WTC11 (cell line): ENCODE measurements at regions not wholly inside any gene's neighbourhood (a gene's known extent, or its start where the extent isn't known, plus 50 kb on each side); places are given as distances from the start of the nearest gene placed in this dataset.

ENCODE experiments used
- ATAC-seq: fragments of 200-7000 bp; cut with Tn5 transposase; 2 replicates; pipeline ENCODE4 v1.10.0; 2021; ENCODE audit warnings: mild to moderate bottlenecking, moderate library complexity
- CTCF ChIA-PET: fragments of 300-600 bp; sonication (Branson Sonifier 250); formaldehyde crosslinking; loops from one replicate; lab custom pipeline; 2021; ENCODE audit warnings: antibody characterized with exemption; lab: Charles Lee
- POLR2A ChIA-PET: fragments of 350-600 bp; sonication (Branson Sonifier 250); formaldehyde crosslinking; loops from one replicate; lab custom pipeline; 2021; ENCODE audit warnings: antibody characterized with exemption; lab: Charles Lee
- DNase-seq: peaks from one replicate; pipeline ENCODE4 v3.0.0; 2021; ENCODE audit warnings: low spot score
- H3K27ac Mint-ChIP-seq: 2 replicates; pipeline ENCODE4 v1.8.0; 2021; ENCODE audit warnings: mixed read lengths
- H3K27me3 Mint-ChIP-seq: 2 replicates; pipeline ENCODE4 v1.8.0; 2021; ENCODE audit warnings: low read depth, mild to moderate bottlenecking, moderate library complexity, mixed read lengths
- H3K36me3 Mint-ChIP-seq: 2 replicates; pipeline ENCODE4 v1.8.0; 2021; ENCODE audit warnings: mixed read lengths
- H3K4me1 Mint-ChIP-seq: 2 replicates; pipeline ENCODE4 v1.8.0; 2022; ENCODE audit warnings: mixed read lengths
- H3K4me3 Mint-ChIP-seq: 2 replicates; pipeline ENCODE4 v1.8.0; 2021; ENCODE audit warnings: mild to moderate bottlenecking, moderate library complexity, mixed read lengths
- H3K9me3 Mint-ChIP-seq: 2 replicates; pipeline ENCODE4 v1.8.0; 2021; ENCODE audit warnings: mixed read lengths
- AR ChIP-seq: fragments of 250-450 bp; sonication (Bioruptor Pico); IDR thresholded peaks from 2 replicates; pipeline ENCODE4 v1.9.0; 2021; ENCODE audit warnings: mild to moderate bottlenecking
- ATF3 ChIP-seq: sonication (generic); formaldehyde crosslinking; conservative IDR thresholded peaks from 2 replicates; pipeline ENCODE4 v1.8.1; 2022; ENCODE audit warnings: mild to moderate bottlenecking, missing genetic modification reagents
- CBFB ChIP-seq: sonication (generic); formaldehyde crosslinking; IDR thresholded peaks from 2 replicates; pipeline ENCODE4 v1.8.1; 2022; ENCODE audit warnings: mild to moderate bottlenecking, low read depth, missing genetic modification reagents
- E2F5 ChIP-seq: sonication (generic); formaldehyde crosslinking; IDR thresholded peaks from 2 replicates; pipeline ENCODE4 v1.8.1; 2022; ENCODE audit warnings: mild to moderate bottlenecking, moderate library complexity, missing genetic modification reagents
- ETV6 ChIP-seq: sonication (generic); formaldehyde crosslinking; IDR thresholded peaks from 2 replicates; pipeline ENCODE4 v1.8.1; 2022; ENCODE audit warnings: mild to moderate bottlenecking, missing genetic modification reagents
- FOXJ3 ChIP-seq: sonication (generic); formaldehyde crosslinking; IDR thresholded peaks from 2 replicates; pipeline ENCODE4 v1.9.0; 2021; ENCODE audit warnings: missing genetic modification reagents, mild to moderate bottlenecking, borderline replicate concordance
- FOXK1 ChIP-seq: sonication (generic); formaldehyde crosslinking; IDR thresholded peaks from 2 replicates; pipeline ENCODE4 v1.8.0; 2022; ENCODE audit warnings: mild to moderate bottlenecking, moderate library complexity, missing genetic modification reagents
- JAZF1 ChIP-seq: fragments of 250-450 bp; sonication (Bioruptor Pico); IDR thresholded peaks from 2 replicates; pipeline ENCODE4 v1.9.0; 2021; ENCODE audit warnings: moderate library complexity, mild to moderate bottlenecking, inconsistent platforms
- NFE2L1 ChIP-seq: sonication (generic); formaldehyde crosslinking; IDR thresholded peaks from 2 replicates; pipeline ENCODE4 v1.8.1; 2023; ENCODE audit warnings: missing genetic modification reagents
- NFYB ChIP-seq: sonication (generic); formaldehyde crosslinking; conservative IDR thresholded peaks from 2 replicates; pipeline ENCODE4 v1.8.0; 2022; ENCODE audit warnings: low read depth, missing genetic modification reagents
- SMAD4 ChIP-seq: sonication (generic); formaldehyde crosslinking; IDR thresholded peaks from 2 replicates; pipeline ENCODE4 v1.8.0; 2022; ENCODE audit warnings: mild to moderate bottlenecking, missing genetic modification reagents
- TCF7 ChIP-seq: sonication (generic); formaldehyde crosslinking; IDR thresholded peaks from 2 replicates; pipeline ENCODE4 v1.8.0; 2022; ENCODE audit warnings: mild to moderate bottlenecking, low read depth, missing genetic modification reagents, moderate library complexity
- TP53 ChIP-seq: sonication (generic); formaldehyde crosslinking; IDR thresholded peaks from 2 replicates; pipeline ENCODE4 v1.8.1; 2023; ENCODE audit warnings: mild to moderate bottlenecking, missing genetic modification reagents
- ZBTB21 ChIP-seq: sonication (generic); formaldehyde crosslinking; IDR thresholded peaks from 2 replicates; pipeline ENCODE4 v1.8.1; 2023; ENCODE audit warnings: mild to moderate bottlenecking, missing genetic modification reagents, borderline replicate concordance
- ZBTB43 ChIP-seq: sonication (generic); formaldehyde crosslinking; IDR thresholded peaks from 2 replicates; pipeline ENCODE4 v1.8.1; 2023; ENCODE audit warnings: mild to moderate bottlenecking, missing genetic modification reagents
- ZNF138 ChIP-seq: sonication (generic); formaldehyde crosslinking; conservative IDR thresholded peaks from 2 replicates; pipeline ENCODE4 v1.8.1; 2022; ENCODE audit warnings: mild to moderate bottlenecking, moderate library complexity, missing genetic modification reagents
- ZNF396 ChIP-seq: fragments of 250-450 bp; sonication (Bioruptor Pico); IDR thresholded peaks from 2 replicates; pipeline ENCODE4 v1.8.0; 2021; ENCODE audit warnings: mild to moderate bottlenecking, moderate library complexity, borderline replicate concordance
- ZNF425 ChIP-seq: fragments of 250-450 bp; sonication (Bioruptor Pico); conservative IDR thresholded peaks from 2 replicates; pipeline ENCODE4 v1.9.0; 2021; ENCODE audit warnings: mild to moderate bottlenecking
- TF ChIP-seq, protein P1 (sequence below): sonication (generic); formaldehyde crosslinking; conservative IDR thresholded peaks from 2 replicates; pipeline ENCODE4 v1.8.1; 2023; ENCODE audit warnings: mild to moderate bottlenecking, low read depth, missing genetic modification reagents, moderate library complexity
- TF ChIP-seq, protein P2 (sequence below): sonication (generic); formaldehyde crosslinking; IDR thresholded peaks from 2 replicates; pipeline ENCODE4 v1.8.1; 2023; ENCODE audit warnings: mild to moderate bottlenecking, missing genetic modification reagents, moderate library complexity
- TF ChIP-seq, protein P3 (sequence below): fragments of 250-450 bp; sonication (Bioruptor Pico); IDR thresholded peaks from 2 replicates; pipeline ENCODE4 v1.9.0; 2021; ENCODE audit warnings: mild to moderate bottlenecking
- TF ChIP-seq, protein P4 (sequence below): fragments of 250-450 bp; sonication (Bioruptor Pico); IDR thresholded peaks from 2 replicates; pipeline ENCODE4 v1.8.0; 2021; ENCODE audit warnings: mild to moderate bottlenecking

DNA sequence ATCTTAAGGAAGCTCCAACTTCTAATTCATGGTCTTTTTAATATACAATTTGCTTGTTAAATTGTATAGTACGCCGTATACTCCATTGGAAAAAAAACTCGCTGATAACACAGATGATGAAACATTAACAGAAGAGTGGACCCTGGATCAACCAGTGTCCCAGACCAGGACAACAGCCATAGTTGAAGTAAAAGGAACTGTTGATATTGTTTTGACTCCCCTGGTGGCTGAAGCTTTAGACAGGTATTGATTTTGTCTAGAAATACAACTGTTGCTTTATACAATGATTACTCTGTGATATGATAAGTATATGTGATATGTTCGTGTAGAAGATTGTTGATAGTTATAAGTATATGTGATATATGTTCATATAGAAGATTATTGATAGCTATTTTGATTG, 91.7 kb downstream of the BLTP1 start (continued):
- TF ChIP-seq FOXJ3 (CRISPR knock-in tag) (no peak), ATF3 (CRISPR knock-in tag) (no peak), ZNF138 (CRISPR knock-in tag) (no peak)

- H3K27ac Mint-ChIP-seq, result no peak overlapping the region
- H3K27me3 Mint-ChIP-seq, result no peaks in the 10 kb centered on the region
- H3K9me3 Mint-ChIP-seq, result no peaks in the 10 kb centered on the region
- DNase-seq, result no peak
- no peak overlapping the region for H3K4me3 Mint-ChIP-seq
- H3K36me3 Mint-ChIP-seq, result 0 out of 2 replicates have a peak, but pooled peaks cover 7% of the 10 kb centered on the region
- TF ChIP-seq ZNF396 (no peak), NFE2L1 (no peak), ZBTB43 (CRISPR knock-in tag) (no peak), TCF7 (no peak), JAZF1 (no peak), CBFB (CRISPR knock-in tag) (no peak), FOXK1 (CRISPR knock-in tag) (no peak), ETV6 (CRISPR knock-in tag) (no peak)
- TF ChIP-seq, protein P1, sequence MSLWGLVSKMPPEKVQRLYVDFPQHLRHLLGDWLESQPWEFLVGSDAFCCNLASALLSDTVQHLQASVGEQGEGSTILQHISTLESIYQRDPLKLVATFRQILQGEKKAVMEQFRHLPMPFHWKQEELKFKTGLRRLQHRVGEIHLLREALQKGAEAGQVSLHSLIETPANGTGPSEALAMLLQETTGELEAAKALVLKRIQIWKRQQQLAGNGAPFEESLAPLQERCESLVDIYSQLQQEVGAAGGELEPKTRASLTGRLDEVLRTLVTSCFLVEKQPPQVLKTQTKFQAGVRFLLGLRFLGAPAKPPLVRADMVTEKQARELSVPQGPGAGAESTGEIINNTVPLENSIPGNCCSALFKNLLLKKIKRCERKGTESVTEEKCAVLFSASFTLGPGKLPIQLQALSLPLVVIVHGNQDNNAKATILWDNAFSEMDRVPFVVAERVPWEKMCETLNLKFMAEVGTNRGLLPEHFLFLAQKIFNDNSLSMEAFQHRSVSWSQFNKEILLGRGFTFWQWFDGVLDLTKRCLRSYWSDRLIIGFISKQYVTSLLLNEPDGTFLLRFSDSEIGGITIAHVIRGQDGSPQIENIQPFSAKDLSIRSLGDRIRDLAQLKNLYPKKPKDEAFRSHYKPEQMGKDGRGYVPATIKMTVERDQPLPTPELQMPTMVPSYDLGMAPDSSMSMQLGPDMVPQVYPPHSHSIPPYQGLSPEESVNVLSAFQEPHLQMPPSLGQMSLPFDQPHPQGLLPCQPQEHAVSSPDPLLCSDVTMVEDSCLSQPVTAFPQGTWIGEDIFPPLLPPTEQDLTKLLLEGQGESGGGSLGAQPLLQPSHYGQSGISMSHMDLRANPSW (CRISPR knock-in tag), result no peak
- TF ChIP-seq, protein P2, sequence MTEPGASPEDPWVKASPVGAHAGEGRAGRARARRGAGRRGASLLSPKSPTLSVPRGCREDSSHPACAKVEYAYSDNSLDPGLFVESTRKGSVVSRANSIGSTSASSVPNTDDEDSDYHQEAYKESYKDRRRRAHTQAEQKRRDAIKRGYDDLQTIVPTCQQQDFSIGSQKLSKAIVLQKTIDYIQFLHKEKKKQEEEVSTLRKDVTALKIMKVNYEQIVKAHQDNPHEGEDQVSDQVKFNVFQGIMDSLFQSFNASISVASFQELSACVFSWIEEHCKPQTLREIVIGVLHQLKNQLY (CRISPR knock-in tag), result no peak
- POLR2A ChIA-PET, result no interaction called here
- ATAC-seq, result no peak
- H3K4me1 Mint-ChIP-seq, result no peaks in the 10 kb centered on the region
- CTCF ChIA-PET, result no interaction called here
These were observed 92.6 kb downstream of the BLTP1 start for GRCh38 chr4:122244764-122245163.

- no peaks in the 10 kb centered on the region for H3K4me1 Mint-ChIP-seq
- no peak for DNase-seq
- POLR2A ChIA-PET, result no interaction called here
- ATAC-seq, result no peak
- no peak overlapping the region for H3K27ac Mint-ChIP-seq
- H3K36me3 Mint-ChIP-seq, result 0 out of 2 replicates have a peak, but pooled peaks cover 3% of the 10 kb centered on the region
- no peaks in the 10 kb centered on the region for H3K27me3 Mint-ChIP-seq
- H3K4me3 Mint-ChIP-seq, result no peak overlapping the region
- no peaks in the 10 kb centered on the region for H3K9me3 Mint-ChIP-seq
- CTCF ChIA-PET, result no interaction called here
- TF ChIP-seq, protein P3, sequence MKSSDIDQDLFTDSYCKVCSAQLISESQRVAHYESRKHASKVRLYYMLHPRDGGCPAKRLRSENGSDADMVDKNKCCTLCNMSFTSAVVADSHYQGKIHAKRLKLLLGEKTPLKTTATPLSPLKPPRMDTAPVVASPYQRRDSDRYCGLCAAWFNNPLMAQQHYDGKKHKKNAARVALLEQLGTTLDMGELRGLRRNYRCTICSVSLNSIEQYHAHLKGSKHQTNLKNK, result no peak
- TF ChIP-seq ZBTB21 (CRISPR knock-in tag), result no peak
- TF ChIP-seq TP53 (CRISPR knock-in tag), result no peak
- TF ChIP-seq, protein P4, sequence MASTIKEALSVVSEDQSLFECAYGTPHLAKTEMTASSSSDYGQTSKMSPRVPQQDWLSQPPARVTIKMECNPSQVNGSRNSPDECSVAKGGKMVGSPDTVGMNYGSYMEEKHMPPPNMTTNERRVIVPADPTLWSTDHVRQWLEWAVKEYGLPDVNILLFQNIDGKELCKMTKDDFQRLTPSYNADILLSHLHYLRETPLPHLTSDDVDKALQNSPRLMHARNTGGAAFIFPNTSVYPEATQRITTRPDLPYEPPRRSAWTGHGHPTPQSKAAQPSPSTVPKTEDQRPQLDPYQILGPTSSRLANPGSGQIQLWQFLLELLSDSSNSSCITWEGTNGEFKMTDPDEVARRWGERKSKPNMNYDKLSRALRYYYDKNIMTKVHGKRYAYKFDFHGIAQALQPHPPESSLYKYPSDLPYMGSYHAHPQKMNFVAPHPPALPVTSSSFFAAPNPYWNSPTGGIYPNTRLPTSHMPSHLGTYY (CRISPR knock-in tag), result no peak
- TF ChIP-seq SMAD4 (CRISPR knock-in tag), result no peak
- no peak for TF ChIP-seq NFE2L1
- no peak for TF ChIP-seq ZNF396
- no peak for TF ChIP-seq FOXK1 (CRISPR knock-in tag)
- TF ChIP-seq ZNF425, result no peak
- no peak for TF ChIP-seq E2F5 (CRISPR knock-in tag)
- no peak for TF ChIP-seq NFYB
- no peak for TF ChIP-seq AR (CRISPR knock-in tag)
These were observed 94.4 kb downstream of the BLTP1 start for GRCh38 chr4:122246551-122246950.
